NCI-H1105 treated with DMSO at 0.1 percent for 48 hours (cell line): ENCODE measurements at regions not wholly inside any gene's neighbourhood (a gene's known extent, or its start where the extent isn't known, plus 50 kb on each side); places are given as distances from the start of the nearest gene placed in this dataset.
"Not testable (repeated sequence)": the region's sequence is repeated elsewhere in the genome, so short reads cannot be mapped to it uniquely, and the experiment has no call there.

Experiments used
- DNase-seq: peaks from one replicate; lab custom pipeline; 2025; lab: John Stamatoyannopoulos, UW

DNA sequence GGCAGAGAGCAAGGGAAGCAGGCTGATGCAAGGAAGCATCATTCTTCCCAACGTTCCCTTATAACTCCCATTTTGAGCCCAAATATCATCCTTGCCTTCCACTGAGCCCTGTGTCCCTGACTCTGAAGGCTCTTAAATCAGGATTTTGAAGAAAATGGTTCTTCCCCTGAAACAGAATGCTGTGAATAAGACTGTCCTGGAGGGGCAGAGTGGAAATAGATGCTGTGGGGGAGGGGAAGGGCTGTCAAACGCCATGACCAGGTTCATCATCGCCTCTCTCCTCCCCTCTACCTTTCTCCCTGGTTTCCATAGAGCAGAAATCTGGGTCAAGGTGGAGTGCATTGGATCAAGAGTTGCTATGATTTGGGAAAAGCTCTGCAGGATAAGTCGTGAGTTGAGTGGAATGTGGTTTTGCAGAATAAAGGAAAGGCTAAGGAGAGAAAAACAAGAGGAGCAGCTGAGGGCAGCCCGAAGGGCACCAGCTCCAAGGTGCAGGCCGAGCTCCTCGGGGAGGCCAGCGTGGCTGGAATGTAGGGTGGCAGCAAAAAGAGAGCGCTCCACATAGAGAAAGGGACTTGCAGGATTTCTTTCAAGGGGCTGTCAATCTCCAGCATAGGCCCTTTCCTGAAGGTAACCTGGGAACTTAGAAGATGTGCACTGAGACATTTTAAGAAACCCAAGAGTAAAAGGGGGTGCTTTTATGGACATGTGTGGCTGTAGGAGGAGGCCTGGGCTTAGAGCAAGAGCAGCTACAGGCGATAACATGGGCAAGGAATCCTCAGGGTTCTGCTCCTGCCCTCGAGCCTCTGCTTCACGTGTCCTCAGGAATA lies 120.8 kb upstream of the CDYL start:
- no peak for DNase-seq

DNA sequence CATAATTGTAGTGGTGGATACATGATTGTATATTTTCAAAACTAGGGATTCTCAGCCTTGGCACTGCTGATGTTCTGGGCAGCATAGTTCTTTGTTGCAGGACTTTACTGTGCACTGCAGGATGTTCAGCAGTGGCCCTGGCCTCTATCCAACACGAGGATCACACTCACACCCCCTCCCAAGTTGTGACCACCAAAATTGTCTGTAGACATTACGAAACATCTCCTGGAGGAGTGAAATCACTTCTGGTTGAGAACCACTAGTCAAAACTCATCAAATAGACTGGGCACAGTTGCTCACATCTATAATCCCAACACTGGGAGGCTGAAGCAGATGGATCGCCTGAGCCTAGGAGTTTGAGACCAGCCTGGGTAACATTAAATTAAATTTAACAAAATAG lies 123.1 kb upstream of the CDYL start:
- no peak for DNase-seq

DNA sequence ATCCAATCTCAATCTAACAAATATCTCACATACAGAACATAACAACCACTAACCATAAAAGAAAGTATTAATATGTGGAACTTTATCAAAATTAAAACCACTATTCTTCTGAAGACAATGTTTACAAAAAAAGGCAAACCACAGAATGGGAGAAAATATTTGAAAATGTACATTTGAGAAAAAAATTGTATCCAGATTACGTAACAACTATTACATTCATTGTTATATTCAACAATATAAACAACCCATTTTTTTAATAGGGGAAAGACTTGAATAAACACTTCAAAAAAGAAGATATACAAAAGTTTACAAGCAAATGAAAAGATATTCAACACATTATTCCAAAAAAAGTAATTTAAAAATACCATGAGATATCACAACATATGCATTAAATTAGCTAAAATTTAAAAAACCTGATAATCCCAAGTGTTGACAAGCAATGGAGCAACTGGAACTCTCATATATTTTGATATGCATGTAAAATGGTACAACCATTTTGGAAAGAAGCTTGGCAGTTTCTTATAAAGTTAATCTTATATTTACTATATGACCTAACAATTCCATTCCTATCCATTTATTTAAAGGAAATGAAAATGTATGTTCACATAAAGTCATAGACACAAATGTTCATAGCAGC lies 124.3 kb upstream of the CDYL start:
- no peak for DNase-seq

DNA sequence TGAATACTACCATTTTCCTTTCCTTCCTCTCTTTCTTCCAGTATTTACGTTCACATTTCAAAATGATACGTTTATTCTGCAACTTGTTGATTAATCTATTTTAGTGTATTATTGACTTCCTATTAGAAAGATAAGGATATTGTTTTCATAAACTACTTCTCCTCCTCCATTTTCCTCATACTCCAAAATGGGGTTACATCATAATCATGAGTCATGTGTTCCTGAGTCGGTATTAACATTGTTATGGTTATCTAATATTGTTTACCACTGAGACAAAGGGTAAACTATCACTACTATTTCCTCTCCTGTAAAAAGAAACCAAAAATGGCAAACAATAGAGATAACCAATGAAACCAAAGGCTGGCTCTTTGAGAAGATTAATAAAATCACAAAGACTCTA lies 126.5 kb upstream of the CDYL start:
- DNase-seq: no peak

DNA sequence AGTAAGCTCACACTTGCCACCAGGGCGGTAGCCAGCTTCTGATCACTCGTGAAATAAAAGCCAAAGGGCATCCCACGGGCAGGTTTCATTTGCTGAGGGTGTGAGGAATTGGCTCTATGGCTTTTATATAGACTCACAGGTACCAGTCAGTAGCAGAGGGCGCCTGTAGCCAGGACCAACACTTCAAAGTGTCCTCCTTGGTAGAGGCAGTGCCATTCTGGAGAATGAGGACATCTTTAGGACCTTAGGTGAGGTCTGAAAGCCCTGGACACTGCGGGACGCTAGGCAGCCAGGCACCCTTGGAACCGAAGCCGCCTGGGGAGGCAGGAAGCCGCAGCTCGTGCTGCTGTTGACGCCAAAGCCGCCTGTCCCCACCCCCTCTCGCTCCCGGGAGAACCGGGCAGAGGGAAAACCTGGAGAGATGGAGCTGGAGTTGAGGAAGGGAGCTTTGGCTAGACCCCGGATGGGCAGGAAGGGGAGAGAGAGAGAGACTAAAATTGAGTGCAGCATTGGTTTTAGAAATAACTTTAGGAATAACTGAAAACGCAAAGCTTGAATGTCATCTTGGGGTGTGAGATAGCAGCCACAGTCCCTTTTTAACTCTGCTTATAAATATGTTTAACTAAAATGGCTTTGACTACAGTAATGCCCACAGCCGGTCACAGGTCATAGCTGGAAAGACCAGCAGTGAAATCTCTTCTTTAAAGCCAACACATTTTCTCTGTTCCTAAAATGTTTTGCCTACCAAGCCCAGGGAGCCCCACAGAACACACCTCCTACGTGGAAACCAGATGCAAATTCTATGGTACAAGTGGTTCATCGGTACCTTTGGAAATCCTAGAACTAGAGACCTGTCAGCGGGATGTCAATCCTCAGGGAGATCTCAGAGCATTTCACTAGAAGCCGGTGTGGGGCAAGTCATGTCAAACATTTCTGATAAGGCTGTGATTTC lies 128.5 kb upstream of the CDYL start:
- peak; percentile 56 for DNase-seq

DNA sequence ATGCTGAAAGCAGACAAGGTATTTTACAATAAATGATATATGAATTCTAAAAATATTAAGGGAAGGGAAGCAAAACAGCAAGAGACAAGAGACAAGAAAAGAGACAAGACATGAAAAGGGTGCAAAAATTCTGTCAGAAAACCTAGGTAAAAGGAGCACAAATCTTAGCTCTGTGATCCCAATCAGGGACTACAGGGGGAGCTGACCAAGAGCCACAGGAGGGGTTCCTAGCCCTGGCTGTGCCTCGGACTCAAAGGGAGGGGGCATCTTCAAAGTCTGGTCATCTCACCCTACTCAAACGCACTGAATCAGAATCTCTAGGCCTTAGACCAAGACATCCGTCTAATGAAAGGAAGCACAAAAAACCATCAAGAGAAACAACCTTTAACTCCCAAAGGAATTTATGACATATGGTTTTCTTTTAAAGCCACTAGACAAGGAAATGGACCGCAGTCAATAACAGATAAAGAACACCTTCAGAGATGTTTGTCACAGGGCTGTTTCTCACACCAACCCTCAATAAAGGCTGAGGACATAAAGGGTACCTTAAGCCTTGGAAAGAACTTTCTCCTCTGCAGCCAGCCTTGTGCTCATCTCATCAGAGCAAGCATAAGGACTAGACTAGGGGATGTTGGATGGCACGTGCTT lies 130.4 kb upstream of the CDYL start:
- no peak for DNase-seq

DNA sequence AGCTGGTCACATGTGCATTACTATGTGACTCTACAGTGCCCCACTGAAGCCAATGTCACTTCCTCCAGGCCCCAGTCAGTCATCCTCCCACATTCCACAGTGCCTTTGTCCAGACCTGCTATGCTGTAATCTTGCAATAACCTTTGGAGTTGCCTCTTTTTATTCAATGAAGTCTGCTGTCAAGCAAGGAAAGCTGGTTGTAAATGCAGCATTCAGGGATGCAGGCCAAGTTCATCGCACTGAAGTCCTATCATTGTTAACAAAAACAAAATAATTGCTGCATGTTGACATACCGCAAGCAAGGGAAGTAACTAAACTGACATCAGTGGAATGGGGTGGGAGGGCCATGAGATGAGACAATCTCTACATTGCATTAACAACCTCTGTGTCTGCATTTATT lies 131.2 kb upstream of the CDYL start:
- DNase-seq: no peak

DNA sequence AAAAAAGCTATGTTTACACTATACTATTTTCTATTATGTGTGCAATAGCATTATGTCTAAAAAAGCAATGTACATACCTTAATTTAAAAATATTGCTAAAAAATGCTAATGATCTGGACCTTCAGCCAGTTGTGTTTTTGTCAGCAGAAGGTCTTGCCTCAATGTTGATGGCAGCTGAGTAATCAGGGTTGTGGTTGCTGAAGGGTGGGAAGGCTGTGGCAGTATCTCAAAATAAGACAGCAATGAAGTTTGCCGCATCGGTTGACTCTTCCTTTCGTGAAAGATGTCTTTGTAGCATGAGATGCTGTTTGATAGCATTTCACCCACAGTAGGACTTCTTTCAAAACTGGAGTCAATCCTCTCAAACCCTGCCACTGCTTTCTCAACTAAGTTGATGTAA lies 134.7 kb upstream of the CDYL start:
- no peak for DNase-seq

DNA sequence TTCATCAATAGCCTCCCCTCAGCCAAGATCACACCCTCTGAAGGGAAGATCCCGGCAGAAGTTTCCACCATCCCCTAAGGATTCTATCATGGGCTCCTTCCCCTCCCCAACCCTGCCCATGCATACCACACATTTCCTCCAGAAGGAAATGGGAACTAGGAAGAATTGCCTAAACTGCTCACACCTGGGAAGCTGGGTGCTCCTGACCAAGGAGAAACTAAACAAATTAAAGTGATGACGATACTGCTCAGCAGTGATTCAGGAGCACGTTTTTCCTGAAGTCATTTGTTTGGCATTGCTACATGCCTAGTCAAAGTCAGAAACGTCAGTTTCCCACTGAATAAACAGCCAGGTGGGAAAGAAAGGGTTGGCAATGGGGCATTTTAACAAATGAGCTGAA lies 136.1 kb upstream of the CDYL start:
- no peak for DNase-seq

DNA sequence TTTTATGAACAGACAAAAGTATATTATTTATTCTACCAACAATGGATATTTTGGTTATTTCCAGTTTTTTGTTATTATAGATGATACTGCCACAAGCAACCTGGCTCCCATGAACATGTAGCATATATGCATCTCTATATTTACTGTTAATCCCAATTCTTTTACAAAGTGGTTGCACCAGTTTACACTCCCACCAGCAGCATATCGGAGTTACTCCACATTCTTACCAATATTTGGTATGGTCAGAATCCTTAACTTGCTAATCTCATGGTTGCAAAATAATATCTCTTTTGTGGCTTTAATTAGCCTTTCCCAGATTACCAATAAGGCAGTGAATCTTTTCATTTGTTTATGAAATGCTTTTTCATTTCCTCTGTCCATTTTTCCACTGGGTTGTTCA lies 137.6 kb upstream of the CDYL start:
- no peak for DNase-seq

DNA sequence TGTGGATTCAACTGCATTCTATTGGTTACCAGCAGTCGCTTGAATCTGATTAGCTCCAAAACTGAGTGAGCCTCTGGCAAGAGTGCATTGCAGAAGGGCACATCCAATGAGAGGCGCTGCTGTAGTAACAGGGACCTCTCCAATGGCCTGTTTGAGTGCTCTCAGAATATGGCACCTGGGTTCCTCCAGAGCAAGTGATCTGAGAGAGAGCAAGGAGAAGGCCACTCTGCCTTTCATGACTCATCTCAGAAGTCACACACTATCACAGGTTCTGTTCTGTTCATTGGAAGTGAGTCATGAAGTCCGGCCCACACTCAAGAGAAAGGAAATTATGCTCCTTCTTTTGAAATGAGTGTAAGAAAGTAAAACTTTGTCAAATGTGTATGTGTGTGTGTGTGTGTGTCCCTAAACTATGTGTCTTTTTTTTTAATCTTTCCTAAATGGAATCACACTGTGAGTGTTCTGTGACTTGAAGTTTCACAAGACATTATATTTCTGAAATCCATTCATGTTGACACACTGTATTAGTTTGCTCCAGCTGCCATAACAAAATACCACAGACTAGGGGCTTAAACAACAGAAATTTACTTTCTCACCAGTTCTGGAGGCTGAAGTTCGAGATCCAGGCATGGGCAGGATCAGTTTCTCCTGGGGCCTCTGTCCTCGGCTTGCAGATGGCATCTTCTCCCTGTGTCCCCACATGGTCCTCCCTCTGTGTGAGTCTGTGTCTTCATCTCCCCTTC lies 138.3 kb upstream of the CDYL start:
- no peak for DNase-seq

DNA sequence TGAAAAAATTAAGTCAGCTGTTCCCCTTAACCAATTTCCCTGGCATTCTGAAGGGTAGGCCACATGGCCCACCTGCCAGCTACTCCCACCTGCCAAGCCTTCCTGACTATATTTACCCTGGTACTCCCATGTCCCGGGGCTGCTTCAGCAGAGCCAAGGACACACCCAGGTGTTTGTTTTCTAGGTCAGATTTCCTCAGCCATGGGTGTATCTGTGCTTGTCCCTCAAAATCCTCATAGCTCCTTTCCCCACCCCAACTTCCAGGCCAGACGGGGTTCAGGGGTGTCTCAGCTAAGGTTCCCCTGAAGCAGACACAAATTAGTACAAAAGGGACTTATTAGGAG lies 139.4 kb upstream of the CDYL start:
- no peak for DNase-seq

DNA sequence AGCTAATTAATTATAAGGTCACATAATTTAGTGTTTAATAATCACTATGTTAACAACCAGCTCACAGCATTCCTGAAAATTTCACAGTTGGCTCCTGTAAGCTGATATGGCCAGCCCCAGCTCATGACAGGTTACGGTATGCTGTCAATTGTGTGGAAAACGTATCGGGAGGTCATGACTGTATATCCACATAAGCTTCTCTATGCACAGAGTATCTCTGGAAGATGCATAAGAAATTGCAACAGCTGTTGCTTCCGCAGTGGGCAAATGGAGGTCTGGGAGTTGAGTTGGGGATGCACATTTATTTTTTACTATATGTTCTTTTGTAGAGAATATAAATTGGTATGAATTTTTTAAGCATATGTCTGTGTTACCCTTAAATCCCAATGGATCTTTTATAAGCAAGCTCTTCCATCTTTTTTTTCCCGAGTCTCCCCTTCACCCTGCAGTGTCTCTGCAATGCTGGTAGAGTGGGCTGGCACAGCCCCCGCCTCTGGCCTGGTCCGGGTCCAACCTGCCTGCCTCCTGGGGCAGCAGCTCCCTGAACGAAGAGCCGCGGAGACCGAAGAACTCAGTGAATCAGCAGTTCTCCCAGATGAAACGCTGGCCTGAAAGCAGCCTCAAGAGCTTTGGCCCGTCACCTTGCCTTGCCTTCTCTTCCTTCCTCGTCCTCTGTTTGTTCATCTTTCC lies 139.9 kb upstream of the CDYL start:
- no peak for DNase-seq

DNA sequence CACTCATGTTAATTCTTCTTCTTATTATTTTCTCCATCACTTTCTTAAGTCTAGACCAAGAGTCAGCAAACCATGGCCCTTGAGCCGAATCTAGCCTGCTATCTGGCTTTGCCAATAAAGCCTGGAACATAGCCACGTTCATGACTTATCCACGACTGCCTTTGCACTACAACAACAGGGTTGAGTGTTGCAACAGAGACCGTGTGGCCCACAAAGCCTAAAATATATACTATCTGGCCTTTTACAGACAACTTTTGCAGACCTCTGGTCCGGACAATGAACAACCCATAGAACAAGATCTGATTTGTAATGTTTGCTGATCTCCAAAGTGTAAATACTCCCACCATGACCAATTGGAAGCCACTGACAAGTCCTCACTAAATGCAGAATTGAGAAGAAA lies 140.5 kb upstream of the CDYL start:
- no peak for DNase-seq

DNA sequence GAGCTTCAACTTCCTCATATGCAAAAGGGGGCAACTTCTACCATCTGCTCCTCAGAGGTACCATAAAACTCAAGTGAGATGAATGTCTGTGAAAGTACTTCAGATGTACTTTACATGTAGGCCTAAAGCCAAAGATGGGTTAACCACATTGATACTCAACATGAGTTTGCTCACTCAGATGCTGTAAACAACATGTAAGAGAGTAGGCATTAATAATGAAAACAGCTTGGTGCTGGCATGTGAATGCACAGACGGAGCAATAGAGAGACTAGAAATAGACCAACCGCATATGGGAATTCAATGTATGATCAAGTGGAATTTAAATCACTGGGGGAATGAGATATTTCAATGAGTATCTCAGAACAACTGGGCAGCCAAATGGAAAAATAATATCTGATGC lies 143.8 kb upstream of the CDYL start:
- DNase-seq: no peak

DNA sequence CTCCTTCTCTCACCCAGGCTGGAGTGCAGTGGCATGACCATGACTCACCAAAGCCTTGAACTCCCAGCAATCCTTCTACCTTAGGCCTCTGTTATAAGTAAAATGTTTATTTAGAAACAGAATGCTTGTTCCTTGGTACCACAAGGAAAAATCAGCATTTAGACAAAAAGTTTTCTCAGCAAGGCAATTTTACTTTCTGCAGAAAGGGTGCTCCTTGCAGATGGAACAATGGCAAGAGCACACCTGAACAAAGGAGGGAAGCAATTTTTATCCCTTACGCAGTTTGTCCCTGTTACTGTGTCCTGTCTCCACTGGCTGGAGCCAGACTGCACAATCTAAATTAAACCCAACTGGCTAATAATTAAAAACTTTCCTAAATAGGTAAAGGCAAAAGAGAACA lies 146.4 kb upstream of the CDYL start:
- not testable (repeated sequence) for DNase-seq

DNA sequence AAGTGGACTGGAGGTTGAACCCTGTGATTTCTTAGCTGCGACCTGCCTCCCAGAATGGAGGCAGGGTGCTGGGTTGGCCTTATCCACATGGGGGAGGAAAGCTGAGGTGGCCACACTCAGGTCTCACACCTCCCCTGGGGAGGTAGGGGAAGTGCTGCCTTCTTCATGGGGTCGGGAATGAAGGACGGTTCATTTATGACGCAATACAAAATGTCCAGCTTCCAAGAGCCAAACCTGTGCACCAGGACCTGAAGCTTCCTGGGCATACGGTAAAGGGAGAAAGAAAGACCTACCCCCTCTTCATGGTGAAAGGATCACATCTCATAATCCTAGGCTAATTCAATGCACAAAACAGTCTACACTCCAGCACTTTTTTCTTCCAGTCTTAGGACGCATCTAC lies 150.6 kb upstream of the CDYL start:
- DNase-seq: no peak

DNA sequence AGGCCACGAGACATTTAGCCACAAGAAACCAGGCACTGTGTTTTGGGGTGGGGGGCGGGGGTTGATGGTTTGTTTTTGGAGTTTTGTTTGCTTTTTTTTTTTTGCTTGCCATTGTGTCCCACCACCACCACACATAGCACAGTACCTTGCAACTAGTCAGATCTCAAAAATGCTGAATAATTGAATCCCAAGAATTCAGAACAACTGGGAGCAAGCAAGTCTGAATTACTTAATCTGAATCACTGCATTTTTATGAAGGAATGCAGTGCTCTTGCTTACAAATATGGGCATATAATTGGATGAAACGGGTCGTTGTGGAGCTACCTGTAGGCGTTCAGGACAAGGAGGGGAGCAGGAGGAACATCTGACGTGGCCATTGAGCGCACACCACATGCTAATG lies 151.5 kb upstream of the CDYL start:
- DNase-seq: no peak

DNA sequence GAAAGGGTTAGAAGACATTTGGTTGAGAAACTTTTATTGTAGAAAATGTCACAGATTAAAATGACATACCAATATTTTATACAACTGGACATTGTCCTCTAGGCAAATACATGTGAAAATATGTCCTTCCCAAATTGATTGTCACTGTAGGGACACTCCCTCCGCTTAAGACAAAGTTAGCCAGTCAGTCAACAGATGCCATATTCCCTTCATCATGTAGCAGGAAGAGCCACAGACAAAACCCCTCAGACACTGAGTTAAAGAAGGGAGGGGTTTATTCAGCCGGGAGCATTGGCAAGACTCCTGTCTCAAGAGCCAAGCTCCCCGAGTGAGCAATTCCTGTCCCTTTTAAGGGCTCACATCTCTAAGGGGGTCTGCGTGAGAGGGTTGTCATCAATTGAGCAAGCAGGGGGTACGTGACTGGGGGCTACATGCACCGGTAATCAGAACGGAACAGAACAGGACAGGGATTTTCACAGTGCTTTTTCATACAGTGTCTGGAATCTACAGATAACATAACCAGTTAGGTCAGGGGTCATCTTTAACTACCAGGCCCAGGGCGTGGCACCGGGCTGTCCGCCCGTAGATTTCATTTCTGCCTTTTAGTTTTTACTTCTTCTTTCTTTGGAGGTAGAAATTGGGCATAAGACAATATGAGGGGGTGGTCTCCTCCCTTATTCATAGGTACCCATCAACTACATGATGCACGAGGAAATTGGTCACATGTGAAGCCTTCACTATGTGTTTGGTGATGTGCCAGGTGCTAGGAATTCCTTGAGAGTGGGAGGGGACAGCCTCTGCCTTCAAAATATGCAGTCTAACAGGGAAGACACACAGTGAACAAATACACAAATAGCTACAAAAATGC lies 155.7 kb upstream of the CDYL start:
- no peak for DNase-seq

DNA sequence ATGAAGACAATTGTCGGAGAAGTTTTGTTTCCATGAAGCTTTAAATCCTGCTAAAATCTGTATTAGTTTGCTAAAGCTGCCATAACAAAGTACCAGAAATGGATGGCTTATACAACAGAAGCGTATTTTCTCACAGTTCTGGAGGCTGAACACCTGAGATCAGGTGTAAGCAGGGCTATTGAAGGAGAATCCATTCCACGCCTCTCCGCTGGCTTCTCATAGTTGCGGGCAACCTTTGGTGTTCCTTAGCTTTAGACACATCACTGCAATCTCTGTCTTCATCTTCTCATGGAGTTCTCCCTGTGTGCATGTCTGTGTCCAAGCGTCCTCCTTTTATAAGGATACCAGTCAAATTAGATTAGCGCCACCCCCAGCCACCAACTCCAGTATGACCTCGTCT lies 159.9 kb upstream of the CDYL start:
- no peak for DNase-seq
